AG04450 (cell line): ENCODE measurements at regions not wholly inside any gene's neighbourhood (a gene's known extent, or its start where the extent isn't known, plus 50 kb on each side); places are given as distances from the start of the nearest gene placed in this dataset.

Experiments used
- CTCF ChIA-PET: fragments of 300-600, 350-600 bp; formaldehyde crosslinking; extraction: SDS; loops from one replicate; lab custom pipeline; 2022; ENCODE audit warnings: antibody characterized with exemption, inconsistent platforms; lab: Charles Lee
- POLR2A ChIA-PET: fragments of 350-600 bp; formaldehyde crosslinking; extraction: SDS; loops from one replicate; lab custom pipeline; 2021; ENCODE audit warnings: antibody characterized with exemption, inconsistent platforms; lab: Yijun Ruan, JAX
- DNase-seq: peaks from one replicate; pipeline ENCODE4 v3.0.0-alpha.2; 2011; ENCODE audit warnings: low read depth, low spot score
- H3K27ac ChIP-seq: one replicate; pipeline ENCODE4 v1.5.1; 2012; ENCODE audit warnings: low read depth, low read length, control low read depth
- H3K27me3 ChIP-seq: one replicate; pipeline ENCODE4 v1.6.0; 2012; ENCODE audit warnings: low read length; ENCODE audit not compliant: control insufficient read depth, insufficient read depth
- H3K4me3 ChIP-seq: 2 replicates; pipeline ENCODE4 v1.5.1; 2011; ENCODE audit warnings: mild to moderate bottlenecking, low read depth, low read length, control low read depth
- H3K9me3 ChIP-seq: 2 replicates; pipeline ENCODE4 v1.5.1; 2012; ENCODE audit warnings: low read length; ENCODE audit not compliant: control insufficient read depth, insufficient read depth
- CTCF ChIP-seq: IDR thresholded peaks from 2 replicates; pipeline ENCODE4 v1.5.1; 2011; ENCODE audit warnings: low read depth, low read length, control low read depth, inconsistent platforms

DNA sequence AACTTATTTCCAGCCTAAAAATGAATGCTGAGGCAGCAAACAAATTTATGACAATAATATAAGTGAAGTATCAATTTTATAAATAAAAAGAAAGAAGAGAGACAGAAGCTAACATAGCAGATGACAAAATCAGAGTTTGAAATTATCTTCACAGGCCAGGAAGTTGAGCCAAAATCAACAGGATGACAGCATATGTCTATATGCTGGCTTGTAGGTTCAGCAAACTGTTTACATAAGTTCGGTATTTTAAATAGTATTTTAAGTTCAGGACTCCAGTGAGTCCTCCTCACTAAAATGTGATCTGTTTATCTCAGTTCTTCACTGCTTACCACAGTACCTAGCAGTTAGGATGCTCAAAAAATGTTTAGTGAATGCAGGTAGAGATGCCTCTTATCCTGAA is 359.6 kb upstream of the SMC2 start:
- no peak for DNase-seq

DNA sequence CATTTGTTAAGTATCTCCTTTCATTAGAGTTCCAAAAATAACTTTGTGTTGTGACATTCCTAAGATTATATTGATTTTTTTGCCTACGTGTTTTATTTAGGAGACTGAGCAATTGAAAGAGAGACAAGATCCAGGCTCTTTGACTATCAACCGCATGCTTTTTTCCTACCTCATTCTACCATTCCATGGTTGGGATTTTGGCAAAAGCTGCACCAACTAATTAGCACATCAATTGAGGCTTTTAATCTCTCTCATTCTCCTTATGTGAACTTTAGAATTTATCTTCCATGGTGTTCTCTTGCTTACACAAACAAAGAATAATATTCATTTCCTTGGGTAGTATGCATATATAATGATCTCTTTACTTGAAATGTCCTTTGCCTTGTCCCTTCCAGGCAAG is 338.7 kb upstream of the SMC2 start:
- Histone ChIP-seq H3K27ac (no peak overlapping the region), H3K9me3 (peaks cover 6% of the 10 kb centered on the region; the same call in 1 of the 2 replicates), H3K4me3 (no peak overlapping the region), H3K27me3 (no peaks in the 10 kb centered on the region)
- DNase-seq = no peak
- TF ChIP-seq CTCF = no peak
- CTCF ChIA-PET = no interaction called here
- POLR2A ChIA-PET = no interaction called here

More for the DNA sequence above, 359.6 kb upstream of the SMC2 start:
- Histone ChIP-seq H3K27ac (no peak overlapping the region), H3K27me3 (no peaks in the 10 kb centered on the region), H3K4me3 (no peak overlapping the region), H3K9me3 (peaks cover 4% of the 10 kb centered on the region; the same call in 1 of the 2 replicates)
- no peak for TF ChIP-seq CTCF
- POLR2A ChIA-PET = no interaction called here
- CTCF ChIA-PET = no interaction called here

DNA sequence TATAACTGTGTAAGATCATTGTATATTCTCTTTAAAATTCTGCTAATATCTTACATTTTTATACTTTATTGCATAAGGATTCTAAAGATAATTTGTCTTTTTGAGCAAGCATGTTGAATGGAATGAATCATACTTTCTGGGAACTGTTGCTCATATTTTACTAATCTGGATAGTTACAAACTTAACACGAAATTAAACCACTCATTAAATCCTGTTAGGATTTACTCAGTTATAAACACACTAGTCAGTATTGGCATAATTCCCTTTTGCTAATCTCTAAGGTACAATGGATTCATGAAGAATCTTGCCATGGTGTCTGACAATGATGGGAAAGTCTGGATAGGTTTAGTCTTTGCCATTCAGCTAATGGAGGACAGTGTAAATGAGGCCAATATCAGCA is 338.1 kb upstream of the SMC2 start:
- TF ChIP-seq CTCF = no peak
- peaks cover 6% of the 10 kb centered on the region; the same call in 1 of the 2 replicates for H3K9me3 ChIP-seq
- CTCF ChIA-PET = no interaction called here
- no peaks in the 10 kb centered on the region for H3K27me3 ChIP-seq
- POLR2A ChIA-PET = no interaction called here
- no peak for DNase-seq
- no peak overlapping the region for H3K4me3 ChIP-seq
- no peak overlapping the region for H3K27ac ChIP-seq

GRCh38 chr9:103757062-103757461 is 337.0 kb upstream of the SMC2 start:
- POLR2A ChIA-PET = no interaction called here
- Histone ChIP-seq H3K27me3 (no peaks in the 10 kb centered on the region), H3K27ac (no peak overlapping the region), H3K9me3 (peaks cover 6% of the 10 kb centered on the region; the same call in 1 of the 2 replicates), H3K4me3 (no peak overlapping the region)
- CTCF ChIA-PET = no interaction called here
- TF ChIP-seq CTCF = no peak
- no peak for DNase-seq

GRCh38 chr9:103761466-103761865 is 332.6 kb upstream of the SMC2 start:
- ChIA-PET CTCF (no interaction called here), POLR2A (no interaction called here)
- peaks cover 6% of the 10 kb centered on the region; the same call in 1 of the 2 replicates for H3K9me3 ChIP-seq
- no peak for TF ChIP-seq CTCF
- DNase-seq = no peak
- no peaks in the 10 kb centered on the region for H3K27me3 ChIP-seq
- no peak overlapping the region for H3K27ac ChIP-seq
- H3K4me3 ChIP-seq = no peak overlapping the region
